ENCODE measurements at regions not wholly inside any gene's neighbourhood (a gene's known extent, or its start where the extent isn't known, plus 50 kb on each side); places are given as distances from the start of the nearest gene placed in this dataset.

- Histone ChIP-seq H3K27ac (ENCODE audit: low read depth, low read length) (no peak overlapping the region), H3K9me2 (replicated peaks; ENCODE audit: control insufficient read depth, low read length) (no peaks in the 10 kb centered on the region), H3K4me1 (ENCODE audit: control insufficient read depth, low read length) (no peaks in the 10 kb centered on the region), H3K36me3 (ENCODE audit: control insufficient read depth, low read length) (no peaks in the 10 kb centered on the region), H3K27me3 (ENCODE audit: control insufficient read depth, low read length) (no peaks in the 10 kb centered on the region), H3K4me2 (ENCODE audit: low read length) (no peak overlapping the region), H3F3A (ENCODE audit: control insufficient read depth, insufficient read depth) (no peaks in the 10 kb centered on the region), H3K9me3 (ENCODE audit: control insufficient read depth, insufficient read depth, low read length) (no peaks in the 10 kb centered on the region), H4K20me1 (ENCODE audit: control insufficient read depth, insufficient read depth, low read depth, low read length) (no peaks in the 10 kb centered on the region), H3K4me3 (ENCODE audit: low read length) (no peak overlapping the region), H3K79me2 (ENCODE audit: control insufficient read depth, low read length) (no peaks in the 10 kb centered on the region)
- TF ChIP-seq EZH2phosphoT487 (IDR thresholded peaks at IDR 0.05; ENCODE audit: borderline replicate concordance, low read length) (no peak), CTCF (IDR thresholded peaks at IDR 0.05; ENCODE audit: low read depth, low read length, poor library complexity, severe bottlenecking) (no peak)
These were observed 146.3 kb upstream of the EEPD1 start for GRCh38 chr7:36006636-36007229.

GRCh38 chr7:36010656-36011587 lies 142.1 kb upstream of the EEPD1 start:
- Histone ChIP-seq H3F3A (ENCODE audit: control insufficient read depth, insufficient read depth) (no peaks in the 10 kb centered on the region), H3K27ac (ENCODE audit: low read depth, low read length) (no peak overlapping the region), H3K36me3 (ENCODE audit: control insufficient read depth, low read length) (no peaks in the 10 kb centered on the region), H3K9me3 (ENCODE audit: control insufficient read depth, insufficient read depth, low read length) (peaks cover 6% of the 10 kb centered on the region; the same call in 1 of the 2 replicates), H3K4me3 (ENCODE audit: low read length) (no peak overlapping the region), H3K4me1 (ENCODE audit: control insufficient read depth, low read length) (peaks cover 5% of the 10 kb centered on the region), H3K4me2 (ENCODE audit: low read length) (no peak overlapping the region), H3K79me2 (ENCODE audit: control insufficient read depth, low read length) (no peaks in the 10 kb centered on the region), H3K27me3 (ENCODE audit: control insufficient read depth, low read length) (no peaks in the 10 kb centered on the region), H3K9me2 (replicated peaks; ENCODE audit: control insufficient read depth, low read length) (no peaks in the 10 kb centered on the region), H4K20me1 (ENCODE audit: control insufficient read depth, insufficient read depth, low read depth, low read length) (no peaks in the 10 kb centered on the region)
- TF ChIP-seq EZH2phosphoT487 (IDR thresholded peaks at IDR 0.05; ENCODE audit: borderline replicate concordance, low read length) (no peak), CTCF (IDR thresholded peaks at IDR 0.05; ENCODE audit: low read depth, low read length, poor library complexity, severe bottlenecking) (no peak)

- H3K27me3 ChIP-seq (ENCODE audit: control insufficient read depth, low read length) = no peaks in the 10 kb centered on the region
- H3K9me2 ChIP-seq (replicated peaks; ENCODE audit: control insufficient read depth, low read length) = no peaks in the 10 kb centered on the region
- H3K4me2 ChIP-seq (ENCODE audit: low read length) = no peak overlapping the region
- peaks cover 5% of the 10 kb centered on the region for H3K4me1 ChIP-seq (ENCODE audit: control insufficient read depth, low read length)
- H4K20me1 ChIP-seq (ENCODE audit: control insufficient read depth, insufficient read depth, low read depth, low read length) = no peaks in the 10 kb centered on the region
- peaks cover 6% of the 10 kb centered on the region; the same call in 1 of the 2 replicates for H3K9me3 ChIP-seq (ENCODE audit: control insufficient read depth, insufficient read depth, low read length)
- no peaks in the 10 kb centered on the region for H3F3A ChIP-seq (ENCODE audit: control insufficient read depth, insufficient read depth)
- H3K79me2 ChIP-seq (ENCODE audit: control insufficient read depth, low read length) = no peaks in the 10 kb centered on the region
- H3K36me3 ChIP-seq (ENCODE audit: control insufficient read depth, low read length) = no peaks in the 10 kb centered on the region
- no peak overlapping the region for H3K27ac ChIP-seq (ENCODE audit: low read depth, low read length)
- H3K4me3 ChIP-seq (ENCODE audit: low read length) = no peak overlapping the region
- no peak for TF ChIP-seq EZH2phosphoT487 (IDR thresholded peaks at IDR 0.05; ENCODE audit: borderline replicate concordance, low read length)
- TF ChIP-seq CTCF (IDR thresholded peaks at IDR 0.05; ENCODE audit: low read depth, low read length, poor library complexity, severe bottlenecking) = no peak
These were observed 141.5 kb upstream of the EEPD1 start for GRCh38 chr7:36011588-36011965.

Measured in DOHH2 (cell line).